CD4-positive, alpha-beta T cell treated with Interleukin-10 for 1 hour (primary cell): ENCODE measurements at regions not wholly inside any gene's neighbourhood (a gene's known extent, or its start where the extent isn't known, plus 50 kb on each side); places are given as distances from the start of the nearest gene placed in this dataset.
"Not testable (repeated sequence)": the region's sequence is repeated elsewhere in the genome, so short reads cannot be mapped to it uniquely, and the experiment has no call there.

Source experiments
- DNase-seq: peaks from one replicate; pipeline ENCODE4 v3.0.0-alpha.2; 2020

GRCh38 chr7:118843456-118843855 lies 619.0 kb downstream of the ANKRD7 start:
- DNase-seq = no peak

- no peak for DNase-seq
These were observed 620.2 kb downstream of the ANKRD7 start for GRCh38 chr7:118844748-118845147.

- DNase-seq = no peak
These were observed 621.3 kb downstream of the ANKRD7 start for GRCh38 chr7:118845791-118846190.

DNA sequence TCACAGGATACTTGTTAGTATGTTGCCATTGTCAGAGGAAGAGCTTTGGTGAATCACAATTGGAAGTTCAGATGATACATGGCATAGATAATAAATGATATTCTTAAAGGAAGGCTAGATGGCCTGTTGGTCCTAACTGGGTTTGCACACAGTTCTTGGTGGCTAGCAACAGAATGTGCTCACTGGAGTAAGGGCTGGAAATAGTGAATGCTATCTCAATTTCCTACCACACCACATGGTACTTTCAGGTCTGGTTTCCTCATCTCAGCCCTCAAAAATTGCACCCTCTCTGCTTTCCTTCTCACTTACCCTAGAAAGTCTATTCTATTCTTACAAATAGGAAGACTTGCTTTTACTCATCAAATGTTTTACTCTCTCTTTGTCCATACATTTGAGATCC lies 622.5 kb downstream of the ANKRD7 start:
- DNase-seq = no peak

GRCh38 chr7:118855290-118855689 lies 630.8 kb downstream of the ANKRD7 start:
- DNase-seq = no peak

DNA sequence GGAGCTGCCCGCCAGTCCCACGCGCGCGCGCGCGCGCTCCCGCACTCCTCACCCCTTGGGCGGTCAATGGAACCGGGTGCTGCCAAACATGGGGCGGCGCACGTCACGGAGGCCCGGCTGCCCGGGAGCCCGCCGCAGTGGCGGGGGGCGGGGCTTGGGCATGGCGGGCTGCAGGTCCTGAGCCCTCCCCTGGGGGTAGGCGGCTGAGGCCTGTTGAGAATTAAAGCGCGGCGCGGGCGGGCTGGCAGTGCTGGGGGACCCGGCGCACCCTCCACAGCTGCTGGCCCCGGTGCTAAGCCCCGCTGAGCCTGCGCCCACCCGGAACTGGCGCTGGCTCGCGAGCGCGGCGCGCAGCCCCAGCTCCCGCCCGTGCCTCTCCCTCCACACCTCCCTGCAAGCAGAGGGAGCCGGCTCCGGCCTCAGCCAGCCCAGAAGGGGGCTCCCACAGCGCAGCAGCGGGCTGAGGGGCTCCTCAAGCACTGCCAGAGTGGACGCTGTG lies 634.2 kb downstream of the ANKRD7 start:
- no peak for DNase-seq

GRCh38 chr7:118861581-118861980 lies 637.1 kb downstream of the ANKRD7 start:
- DNase-seq = no peak

DNA sequence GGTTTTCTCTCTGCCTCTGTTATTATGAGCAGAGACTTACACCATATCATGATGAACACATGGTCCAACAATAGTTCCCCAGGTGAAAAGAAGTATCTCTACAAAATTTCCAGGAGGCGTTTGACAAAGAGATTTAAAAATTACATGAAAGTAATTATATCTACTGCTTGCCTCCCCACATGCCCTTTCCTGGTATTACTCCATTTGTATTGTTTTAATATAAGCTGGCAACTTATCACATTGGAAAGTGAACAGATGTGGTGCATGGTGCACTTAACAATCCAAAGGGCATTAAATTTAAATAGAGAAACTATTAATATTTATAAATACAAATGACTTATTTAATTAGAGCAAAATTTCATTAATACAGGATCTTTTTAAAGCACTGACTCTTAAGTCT lies 638.2 kb downstream of the ANKRD7 start:
- no peak for DNase-seq

- no peak for DNase-seq
These were observed 639.5 kb downstream of the ANKRD7 start for GRCh38 chr7:118863966-118864365.

DNA sequence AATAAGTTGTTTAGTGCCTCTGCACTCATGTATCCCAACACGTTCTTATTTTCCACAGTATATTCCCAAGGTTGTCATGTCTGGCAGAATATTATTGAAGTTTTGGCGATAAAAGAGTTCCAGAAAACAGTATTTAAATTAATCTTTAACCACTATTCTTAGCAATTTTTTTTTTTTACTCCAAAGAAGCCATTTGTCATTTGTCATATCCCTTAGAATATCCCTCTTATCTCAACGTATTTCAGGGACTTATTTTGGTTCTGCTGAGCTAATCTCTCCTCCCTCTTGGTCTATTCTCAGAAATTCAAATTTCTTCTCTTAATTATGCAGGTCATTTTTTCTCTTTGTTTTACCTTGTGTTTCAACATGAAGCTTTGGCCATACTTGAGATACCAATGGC lies 643.4 kb downstream of the ANKRD7 start:
- no peak for DNase-seq

- DNase-seq = not testable (repeated sequence)
These were observed 644.6 kb downstream of the ANKRD7 start for GRCh38 chr7:118869141-118869540.

- no peak for DNase-seq
These were observed 645.7 kb downstream of the ANKRD7 start for GRCh38 chr7:118870187-118870586.

- DNase-seq = no peak
These were observed 648.1 kb downstream of the ANKRD7 start for GRCh38 chr7:118872568-118872967.

GRCh38 chr7:118877187-118877586 lies 652.7 kb downstream of the ANKRD7 start:
- DNase-seq = no peak

GRCh38 chr7:118878336-118878735 lies 653.8 kb downstream of the ANKRD7 start:
- DNase-seq = no peak

- no peak for DNase-seq
These were observed 673.8 kb downstream of the ANKRD7 start for GRCh38 chr7:118898284-118898683.

DNA sequence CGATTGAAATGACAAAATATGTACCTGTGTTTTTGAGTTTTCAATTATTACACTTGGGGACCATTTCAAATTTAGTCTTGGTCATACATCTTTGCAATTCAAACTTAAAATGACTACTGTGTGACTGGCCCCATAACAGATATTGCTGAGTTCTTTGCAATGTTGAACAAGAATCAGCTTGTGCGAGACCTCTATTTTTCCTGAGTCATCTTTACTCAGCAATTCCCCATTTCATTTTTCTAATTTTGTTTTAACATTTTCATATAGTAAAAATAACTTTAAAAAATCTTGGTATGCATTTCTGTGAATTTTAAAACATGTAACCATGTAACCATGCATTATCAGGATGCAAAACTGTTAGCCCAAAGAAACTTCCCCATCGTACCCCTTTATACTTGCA lies 678.1 kb downstream of the ANKRD7 start:
- no peak for DNase-seq

GRCh38 chr7:118907911-118908527 lies 683.5 kb downstream of the ANKRD7 start:
- DNase-seq = no peak

GRCh38 chr7:118916120-118916519 lies 691.6 kb downstream of the ANKRD7 start:
- not testable (repeated sequence) for DNase-seq

- no peak for DNase-seq
These were observed 694.1 kb downstream of the ANKRD7 start for GRCh38 chr7:118918556-118918955.

DNA sequence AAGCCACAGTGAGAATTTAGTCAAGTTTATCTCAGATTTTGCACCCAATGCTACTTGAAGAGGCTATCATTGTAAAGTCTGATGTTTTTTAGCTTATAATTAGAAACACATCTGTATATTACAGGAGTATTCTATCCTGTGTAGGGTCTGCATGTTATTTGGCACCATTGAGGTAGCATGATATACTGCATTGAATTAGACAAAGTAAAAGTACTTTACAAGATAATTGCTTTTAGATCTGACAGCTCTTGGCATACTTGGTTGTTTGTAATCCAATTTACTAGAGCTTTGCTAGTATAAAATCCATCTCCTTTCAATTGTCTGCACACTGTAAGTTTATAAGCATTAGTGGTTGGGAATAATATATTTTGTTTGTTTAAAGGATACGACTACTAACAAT lies 714.3 kb downstream of the ANKRD7 start:
- no peak for DNase-seq

GRCh38 chr7:118944271-118944670 lies 719.8 kb downstream of the ANKRD7 start:
- DNase-seq = no peak

- no peak for DNase-seq
These were observed 721.6 kb downstream of the ANKRD7 start for GRCh38 chr7:118945911-118946682.

DNA sequence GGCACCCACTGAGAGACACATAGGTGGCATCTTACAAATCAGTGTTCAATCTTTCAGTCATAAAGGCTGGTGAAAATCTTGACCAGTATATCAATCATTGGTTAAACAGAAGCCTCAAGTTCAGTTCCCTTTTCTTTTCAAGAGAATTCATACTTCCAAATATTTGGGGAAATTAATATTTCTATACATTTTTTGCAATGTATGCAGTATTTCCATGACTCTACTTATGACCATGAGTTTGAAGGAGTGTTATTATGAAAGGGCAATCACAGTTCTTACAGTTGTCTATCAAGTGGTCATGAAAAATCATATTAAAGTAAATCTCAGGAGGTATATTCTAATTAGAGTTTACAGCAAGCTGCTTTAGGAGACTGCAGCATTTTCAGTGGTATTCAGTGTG lies 724.0 kb downstream of the ANKRD7 start:
- DNase-seq = no peak

DNA sequence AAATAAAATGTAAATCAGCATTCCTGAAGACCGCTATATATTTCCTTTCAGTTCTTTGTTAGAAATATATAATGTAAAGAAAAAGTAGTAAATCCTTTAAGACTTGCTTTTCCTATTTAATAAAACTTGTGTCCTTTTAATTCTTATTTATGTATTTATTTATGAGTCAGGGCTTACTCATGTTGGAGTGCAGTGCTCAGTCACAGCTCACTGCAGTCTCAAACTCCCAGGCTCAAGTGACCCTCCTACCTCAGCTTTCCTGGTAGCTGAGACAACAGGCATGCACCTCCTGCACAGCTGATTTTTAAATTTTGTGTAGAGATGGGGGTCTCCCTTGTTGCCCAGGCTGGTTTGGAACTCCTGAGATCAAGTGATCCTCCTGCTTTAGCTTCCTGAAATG lies 724.5 kb downstream of the ANKRD7 start:
- no peak for DNase-seq
